ENCODE measurements at regions not wholly inside any gene's neighbourhood (a gene's known extent, or its start where the extent isn't known, plus 50 kb on each side); places are given as distances from the start of the nearest gene placed in this dataset.

DNA sequence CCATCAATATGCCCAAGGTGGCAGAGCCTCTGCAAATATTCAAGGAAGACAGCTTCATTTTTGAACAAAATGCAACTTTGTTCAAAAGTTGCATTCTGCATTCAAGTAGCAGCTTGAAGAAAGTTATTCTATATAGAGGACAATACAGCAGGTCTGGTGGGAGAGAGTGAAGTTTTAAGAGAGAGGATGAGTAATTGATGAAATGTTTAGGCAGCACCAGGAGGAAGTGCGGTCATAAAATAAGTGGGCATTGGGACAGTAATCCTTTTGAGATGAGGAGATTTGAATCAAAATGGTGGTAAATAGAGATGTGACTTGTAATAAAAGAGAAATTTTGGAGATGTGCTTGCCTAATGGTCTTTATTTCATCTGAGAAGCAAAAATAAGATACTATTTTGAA is 607.3 kb upstream of the ZNF385D start:
- TF ChIP-seq TAF1 (IDR thresholded peaks at IDR 0.05; ENCODE audit: borderline replicate concordance, insufficient read depth, low read length), result no peak
- no peak for TF ChIP-seq SIN3A (IDR thresholded peaks at IDR 0.05; ENCODE audit: borderline replicate concordance, insufficient read depth, low read length)
- TF ChIP-seq, protein P1, sequence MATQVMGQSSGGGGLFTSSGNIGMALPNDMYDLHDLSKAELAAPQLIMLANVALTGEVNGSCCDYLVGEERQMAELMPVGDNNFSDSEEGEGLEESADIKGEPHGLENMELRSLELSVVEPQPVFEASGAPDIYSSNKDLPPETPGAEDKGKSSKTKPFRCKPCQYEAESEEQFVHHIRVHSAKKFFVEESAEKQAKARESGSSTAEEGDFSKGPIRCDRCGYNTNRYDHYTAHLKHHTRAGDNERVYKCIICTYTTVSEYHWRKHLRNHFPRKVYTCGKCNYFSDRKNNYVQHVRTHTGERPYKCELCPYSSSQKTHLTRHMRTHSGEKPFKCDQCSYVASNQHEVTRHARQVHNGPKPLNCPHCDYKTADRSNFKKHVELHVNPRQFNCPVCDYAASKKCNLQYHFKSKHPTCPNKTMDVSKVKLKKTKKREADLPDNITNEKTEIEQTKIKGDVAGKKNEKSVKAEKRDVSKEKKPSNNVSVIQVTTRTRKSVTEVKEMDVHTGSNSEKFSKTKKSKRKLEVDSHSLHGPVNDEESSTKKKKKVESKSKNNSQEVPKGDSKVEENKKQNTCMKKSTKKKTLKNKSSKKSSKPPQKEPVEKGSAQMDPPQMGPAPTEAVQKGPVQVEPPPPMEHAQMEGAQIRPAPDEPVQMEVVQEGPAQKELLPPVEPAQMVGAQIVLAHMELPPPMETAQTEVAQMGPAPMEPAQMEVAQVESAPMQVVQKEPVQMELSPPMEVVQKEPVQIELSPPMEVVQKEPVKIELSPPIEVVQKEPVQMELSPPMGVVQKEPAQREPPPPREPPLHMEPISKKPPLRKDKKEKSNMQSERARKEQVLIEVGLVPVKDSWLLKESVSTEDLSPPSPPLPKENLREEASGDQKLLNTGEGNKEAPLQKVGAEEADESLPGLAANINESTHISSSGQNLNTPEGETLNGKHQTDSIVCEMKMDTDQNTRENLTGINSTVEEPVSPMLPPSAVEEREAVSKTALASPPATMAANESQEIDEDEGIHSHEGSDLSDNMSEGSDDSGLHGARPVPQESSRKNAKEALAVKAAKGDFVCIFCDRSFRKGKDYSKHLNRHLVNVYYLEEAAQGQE (IDR thresholded peaks at IDR 0.05; ENCODE audit: insufficient read depth in 1 of 2, low read depth in 2 of 2, low read length in 2 of 2), result no peak
- no peak for TF ChIP-seq POLR2AphosphoS5 (IDR thresholded peaks at IDR 0.05; ENCODE audit: low read depth, low read length)
- no peak for TF ChIP-seq FOXP2 (optimal IDR thresholded peaks at IDR 0.05; ENCODE audit: borderline replicate concordance, extremely low read depth, extremely low read length, insufficient read depth)

DNA sequence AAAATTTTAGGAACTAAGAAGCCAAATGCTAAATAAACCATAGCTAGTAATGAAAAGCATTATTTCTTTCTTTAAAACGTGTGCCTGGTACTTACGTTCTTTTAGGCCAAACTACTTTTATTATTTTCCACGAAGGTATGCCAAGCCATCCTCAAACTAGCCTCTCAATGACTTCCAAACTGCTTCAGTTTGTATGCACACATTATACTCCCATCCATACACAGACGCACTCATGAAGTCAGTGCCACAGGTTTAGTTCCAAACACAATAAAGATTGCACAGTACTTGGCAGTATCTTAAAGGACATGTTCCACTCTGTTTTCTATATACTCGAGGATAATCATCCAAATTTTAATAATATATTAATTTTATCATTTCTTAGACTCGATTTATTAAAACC is 609.2 kb upstream of the ZNF385D start:
- TF ChIP-seq, protein P1 (IDR thresholded peaks at IDR 0.05; ENCODE audit: insufficient read depth in 1 of 2, low read depth in 2 of 2, low read length in 2 of 2), result no peak
- TF ChIP-seq TAF1 (IDR thresholded peaks at IDR 0.05; ENCODE audit: borderline replicate concordance, insufficient read depth, low read length), result no peak
- no peak for TF ChIP-seq FOXP2 (optimal IDR thresholded peaks at IDR 0.05; ENCODE audit: borderline replicate concordance, extremely low read depth, extremely low read length, insufficient read depth)
- no peak for TF ChIP-seq SIN3A (IDR thresholded peaks at IDR 0.05; ENCODE audit: borderline replicate concordance, insufficient read depth, low read length)
- TF ChIP-seq POLR2AphosphoS5 (IDR thresholded peaks at IDR 0.05; ENCODE audit: low read depth, low read length), result no peak

DNA sequence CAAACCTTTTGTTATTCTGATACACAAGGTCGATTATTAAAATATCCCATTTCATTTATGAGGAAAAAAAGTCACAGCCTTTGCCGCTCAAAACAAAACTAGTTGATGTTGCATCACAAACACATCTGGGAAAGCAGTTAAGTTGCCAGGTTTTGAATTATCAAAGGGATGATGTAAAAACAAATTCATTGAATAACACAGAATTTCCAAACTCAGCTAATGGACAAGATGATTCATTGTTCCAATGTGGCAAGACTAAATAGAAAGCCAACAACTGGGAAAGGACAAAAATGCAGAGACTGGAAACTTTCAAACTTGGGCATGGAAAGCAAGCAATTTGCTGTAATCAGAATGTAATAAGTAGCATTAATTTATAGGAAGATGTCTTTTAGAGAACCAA is 610.0 kb upstream of the ZNF385D start:
- TF ChIP-seq FOXP2 (optimal IDR thresholded peaks at IDR 0.05; ENCODE audit: borderline replicate concordance, extremely low read depth, extremely low read length, insufficient read depth) (no peak), TAF1 (IDR thresholded peaks at IDR 0.05; ENCODE audit: borderline replicate concordance, insufficient read depth, low read length) (no peak), SIN3A (IDR thresholded peaks at IDR 0.05; ENCODE audit: borderline replicate concordance, insufficient read depth, low read length) (no peak), POLR2AphosphoS5 (IDR thresholded peaks at IDR 0.05; ENCODE audit: low read depth, low read length) (no peak)
- TF ChIP-seq, protein P1 (IDR thresholded peaks at IDR 0.05; ENCODE audit: insufficient read depth in 1 of 2, low read depth in 2 of 2, low read length in 2 of 2), result no peak

DNA sequence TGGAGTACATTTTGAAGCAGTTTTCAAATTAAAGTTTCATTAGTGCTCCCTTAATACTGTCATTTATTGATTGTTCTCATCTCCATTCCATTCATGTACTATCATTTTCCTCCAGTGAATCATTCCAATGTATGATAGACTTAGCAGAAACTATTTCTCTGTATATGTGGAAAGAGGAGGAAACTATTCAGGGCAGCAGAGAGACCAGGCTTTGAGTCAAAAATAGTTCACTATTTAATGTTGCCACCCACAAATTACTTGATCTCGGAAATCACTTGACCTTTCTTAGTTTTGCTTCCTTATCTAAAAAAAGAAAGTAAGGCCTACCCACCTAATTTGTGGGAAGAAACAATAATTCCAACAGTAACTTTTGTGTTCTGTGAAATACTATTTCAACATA is 610.5 kb upstream of the ZNF385D start:
- TF ChIP-seq POLR2AphosphoS5 (IDR thresholded peaks at IDR 0.05; ENCODE audit: low read depth, low read length) (no peak), TAF1 (IDR thresholded peaks at IDR 0.05; ENCODE audit: borderline replicate concordance, insufficient read depth, low read length) (no peak), FOXP2 (optimal IDR thresholded peaks at IDR 0.05; ENCODE audit: borderline replicate concordance, extremely low read depth, extremely low read length, insufficient read depth) (no peak), SIN3A (IDR thresholded peaks at IDR 0.05; ENCODE audit: borderline replicate concordance, insufficient read depth, low read length) (no peak)
- TF ChIP-seq, protein P1 (IDR thresholded peaks at IDR 0.05; ENCODE audit: insufficient read depth in 1 of 2, low read depth in 2 of 2, low read length in 2 of 2), result no peak

DNA sequence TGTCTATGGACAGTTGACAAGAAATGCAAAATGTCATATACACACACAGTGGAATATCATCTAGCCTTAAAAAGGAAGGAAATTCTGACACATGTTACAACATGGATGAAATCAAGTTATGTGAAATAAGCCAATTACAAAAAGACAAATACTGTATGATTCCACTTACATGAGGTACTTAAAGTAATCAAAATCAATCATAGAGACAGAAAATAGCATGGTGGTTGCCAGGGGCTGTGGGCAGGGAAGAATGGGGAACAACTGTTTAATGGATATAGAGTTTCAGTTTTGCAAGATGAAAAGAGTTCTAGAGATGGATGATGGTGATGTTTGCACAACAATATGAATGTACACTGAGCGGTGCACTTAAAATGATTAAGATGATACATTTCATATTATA is 613.8 kb upstream of the ZNF385D start:
- TF ChIP-seq FOXP2 (optimal IDR thresholded peaks at IDR 0.05; ENCODE audit: borderline replicate concordance, extremely low read depth, extremely low read length, insufficient read depth), result no peak
- no peak for TF ChIP-seq SIN3A (IDR thresholded peaks at IDR 0.05; ENCODE audit: borderline replicate concordance, insufficient read depth, low read length)
- TF ChIP-seq, protein P1 (IDR thresholded peaks at IDR 0.05; ENCODE audit: insufficient read depth in 1 of 2, low read depth in 2 of 2, low read length in 2 of 2), result no peak
- TF ChIP-seq POLR2AphosphoS5 (IDR thresholded peaks at IDR 0.05; ENCODE audit: low read depth, low read length), result no peak
- no peak for TF ChIP-seq TAF1 (IDR thresholded peaks at IDR 0.05; ENCODE audit: borderline replicate concordance, insufficient read depth, low read length)
